GM12865 (cell line): ENCODE measurements at regions not wholly inside any gene's neighbourhood (a gene's known extent, or its start where the extent isn't known, plus 50 kb on each side); places are given as distances from the start of the nearest gene placed in this dataset.

Experiments
- DNase-seq: peaks from one replicate; pipeline ENCODE4 v3.0.0; 2010; ENCODE audit warnings: low read depth
- H3K4me3 ChIP-seq: 2 replicates; pipeline ENCODE4 v1.5.1; 2011; ENCODE audit warnings: mild to moderate bottlenecking, low read depth, low read length, control low read depth
- CTCF ChIP-seq: IDR thresholded peaks from 2 replicates; pipeline ENCODE4 v1.5.1; 2011; ENCODE audit warnings: low read length, control low read depth, low read depth, inconsistent platforms; ENCODE audit not compliant: insufficient read depth; ENCODE audit errors: missing control alignments

- DNase-seq = peak; percentile 44
- TF ChIP-seq CTCF = no peak
- no peak overlapping the region for H3K4me3 ChIP-seq
Observed at GRCh38 chr7:20267482-20267881, 50.3 kb upstream of the MACC1 start.

- TF ChIP-seq CTCF = no peak
- DNase-seq = no peak
- H3K4me3 ChIP-seq = no peak overlapping the region
Observed at GRCh38 chr7:20268824-20269223, 51.6 kb upstream of the MACC1 start.

- H3K4me3 ChIP-seq = no peak overlapping the region
- no peak for TF ChIP-seq CTCF
- DNase-seq = no peak
Observed at GRCh38 chr7:20269726-20270125, 52.5 kb upstream of the MACC1 start.

GRCh38 chr7:20270371-20270770, 53.2 kb upstream of the MACC1 start:
- DNase-seq = no peak
- H3K4me3 ChIP-seq = peak overlapping the region; percentile 31
- no peak for TF ChIP-seq CTCF

- DNase-seq = peak; percentile 85
- no peak for TF ChIP-seq CTCF
- peak overlapping the region; percentile 31 for H3K4me3 ChIP-seq
Observed at GRCh38 chr7:20270867-20271266, 53.7 kb upstream of the MACC1 start.

- no peak for DNase-seq
- no peak for TF ChIP-seq CTCF
- H3K4me3 ChIP-seq = no peak overlapping the region
Observed at GRCh38 chr7:20275637-20276036, 55.1 kb upstream of the ITGB8 start.

GRCh38 chr7:20276705-20277472, 53.8 kb upstream of the ITGB8 start:
- no peak overlapping the region for H3K4me3 ChIP-seq
- no peak for TF ChIP-seq CTCF
- no peak for DNase-seq
